ENCODE measurements at regions not wholly inside any gene's neighbourhood (a gene's known extent, or its start where the extent isn't known, plus 50 kb on each side); places are given as distances from the start of the nearest gene placed in this dataset.

- Histone ChIP-seq H3K9me3 (ENCODE audit: control insufficient read depth, insufficient read depth, low read length) (no peaks in the 10 kb centered on the region), H3K27me3 (ENCODE audit: control insufficient read depth, insufficient read depth, low read length) (no peaks in the 10 kb centered on the region), H3K4me3 (ENCODE audit: low read depth, low read length) (no peak overlapping the region), H3K27ac (ENCODE audit: low read depth, low read length) (no peak overlapping the region)
- CTCF ChIA-PET = interaction anchor here (1.1 kb wide), 1 partner anchor 415 kb away, joined by 4 read pairs; no protein-coding TSS in a partner anchor
- POLR2A ChIA-PET = no interaction called here
- no peak for TF ChIP-seq CTCF (IDR thresholded peaks at IDR 0.05; ENCODE audit: low read depth, low read length)
- no peak for DNase-seq (ENCODE audit: low read depth, low spot score)
These were observed 171.7 kb downstream of the KLF6 start for GRCh38 chr10:3613318-3613717.

GRCh38 chr10:3612183-3613001 lies 172.6 kb downstream of the KLF6 start:
- no peaks in the 10 kb centered on the region for H3K27me3 ChIP-seq (ENCODE audit: control insufficient read depth, insufficient read depth, low read length)
- TF ChIP-seq CTCF (IDR thresholded peaks at IDR 0.05; ENCODE audit: low read depth, low read length) = no peak
- CTCF ChIA-PET = interaction anchor here (1.1 kb wide), 1 partner anchor 414 kb away, joined by 4 read pairs; no protein-coding TSS in a partner anchor
- H3K4me3 ChIP-seq (ENCODE audit: low read depth, low read length) = no peak overlapping the region
- POLR2A ChIA-PET = no interaction called here
- DNase-seq (ENCODE audit: low read depth, low spot score) = no peak
- H3K27ac ChIP-seq (ENCODE audit: low read depth, low read length) = no peak overlapping the region
- no peaks in the 10 kb centered on the region; the same call in 1 of the 2 replicates for H3K9me3 ChIP-seq (ENCODE audit: control insufficient read depth, insufficient read depth, low read length)

GRCh38 chr10:3606309-3606708 lies 178.7 kb downstream of the KLF6 start:
- no peak for DNase-seq (ENCODE audit: low read depth, low spot score)
- POLR2A ChIA-PET = no interaction called here

GRCh38 chr10:3605882-3606281 lies 179.1 kb downstream of the KLF6 start:
- Histone ChIP-seq H3K9me3 (ENCODE audit: control insufficient read depth, insufficient read depth, low read length) (no peaks in the 10 kb centered on the region; the same call in 1 of the 2 replicates), H3K27ac (ENCODE audit: low read depth, low read length) (no peak overlapping the region), H3K27me3 (ENCODE audit: control insufficient read depth, insufficient read depth, low read length) (no peaks in the 10 kb centered on the region), H3K4me3 (ENCODE audit: low read depth, low read length) (no peak overlapping the region)
- no peak for DNase-seq (ENCODE audit: low read depth, low spot score)
- ChIA-PET CTCF (no interaction called here), POLR2A (no interaction called here)
- TF ChIP-seq CTCF (IDR thresholded peaks at IDR 0.05; ENCODE audit: low read depth, low read length) = no peak

More at GRCh38 chr10:3606309-3606708, 178.7 kb downstream of the KLF6 start:
- no peak overlapping the region for H3K4me3 ChIP-seq (ENCODE audit: low read depth, low read length)
- no peak for TF ChIP-seq CTCF (IDR thresholded peaks at IDR 0.05; ENCODE audit: low read depth, low read length)
- H3K27ac ChIP-seq (ENCODE audit: low read depth, low read length) = no peak overlapping the region
- CTCF ChIA-PET = no interaction called here
- no peaks in the 10 kb centered on the region; the same call in 1 of the 2 replicates for H3K9me3 ChIP-seq (ENCODE audit: control insufficient read depth, insufficient read depth, low read length)
- H3K27me3 ChIP-seq (ENCODE audit: control insufficient read depth, insufficient read depth, low read length) = no peaks in the 10 kb centered on the region

GRCh38 chr10:3595736-3596135 lies 189.3 kb downstream of the KLF6 start:
- H3K27ac ChIP-seq (ENCODE audit: low read depth, low read length) = no peak overlapping the region
- ChIA-PET POLR2A (no interaction called here), CTCF (no interaction called here)
- H3K4me3 ChIP-seq (ENCODE audit: low read depth, low read length) = no peak overlapping the region
- TF ChIP-seq CTCF (IDR thresholded peaks at IDR 0.05; ENCODE audit: low read depth, low read length) = no peak
- no peak for DNase-seq (ENCODE audit: low read depth, low spot score)
- H3K27me3 ChIP-seq (ENCODE audit: control insufficient read depth, insufficient read depth, low read length) = no peaks in the 10 kb centered on the region
- H3K9me3 ChIP-seq (ENCODE audit: control insufficient read depth, insufficient read depth, low read length) = no peaks in the 10 kb centered on the region

All from AG04450 (cell line).